Esophagus squamous epithelium (tissue), 5 donors: ENCODE measurements at regions not wholly inside any gene's neighbourhood (a gene's known extent, or its start where the extent isn't known, plus 50 kb on each side); places are given as distances from the start of the nearest gene placed in this dataset.

ENCODE experiments used
- DNase-seq: peaks from one replicate; lab custom pipeline; 2025; lab: John Stamatoyannopoulos, UW
- H3K27ac ChIP-seq, 4 donors: fragments of 200-600 bp; sonication (generic); one replicate each; pipeline ENCODE4 v1.5.1; 2016 to 2019; ENCODE audit warnings: mild to moderate bottlenecking in 1 of 4
- H3K27me3 ChIP-seq, 4 donors: fragments of 200-600 bp; sonication (generic); 1 replicate in 3 of 4; 2 replicates in 1 of 4; pipeline versions ENCODE4 v1.5.1 to v1.6.0; 2017 to 2021; ENCODE audit warnings: antibody characterized with exemption in 1 of 4
- H3K36me3 ChIP-seq, 3 donors: fragments of 200-600 bp; sonication (generic); one replicate each; pipeline ENCODE4 v1.5.1; 2016 to 2019
- H3K4me1 ChIP-seq, 3 donors: fragments of 200-600 bp; sonication (generic); one replicate each; pipeline ENCODE4 v1.5.1; 2017 to 2019
- H3K4me3 ChIP-seq, 4 donors: fragments of 200-600 bp; sonication (generic); 1 replicate in 3 of 4; 2 replicates in 1 of 4; pipeline ENCODE4 v1.5.1; 2016 to 2019; ENCODE audit warnings: mild to moderate bottlenecking in 2 of 4, moderate library complexity in 1 of 4
- H3K9me3 ChIP-seq, 3 donors: fragments of 200-600 bp; sonication (generic); one replicate each; pipeline ENCODE4 v1.5.1; 2016 to 2019
- CTCF ChIP-seq, 6 experiments: fragments of 450-650 bp in 4 of 6; fragments of 200-600 bp in 2 of 6; sonication (generic) in 2 of 6; IDR thresholded peaks; one replicate each; pipeline ENCODE4 v1.5.1; 2016 to 2019; ENCODE audit warnings: antibody characterized with exemption in 6 of 6, mild to moderate bottlenecking in 4 of 6, moderate library complexity in 4 of 6
- POLR2A ChIP-seq, 4 donors: fragments of 450-650 bp; IDR thresholded peaks; one replicate each; pipeline ENCODE4 v1.6.1; 2017; ENCODE audit warnings: antibody characterized with exemption in 4 of 4, mild to moderate bottlenecking in 4 of 4, moderate library complexity in 3 of 4
- WGBS, 2 donors: methylation state at CpG; one replicate each; pipeline ENCODE4 v1.1.5; 2018; 5-methylcytosine and 5-hydroxymethylcytosine counted together
- intact Hi-C: fragments of 100-400 bp; cut with DNase I; formaldehyde crosslinking; loops from one replicate; pipeline ENCODE4 v1.15.0; 2022
- donor health status: DM: yes; HTN: yes; CAD: no.

GRCh38 chr12:41683513-41684240, 461.0 kb downstream of the GXYLT1 start:
- Histone ChIP-seq H3K36me3 (no peaks in the 10 kb centered on the region), H3K9me3 (no peaks in the 10 kb centered on the region), H3K27me3 (no peaks in the 10 kb centered on the region), H3K27ac (no peak overlapping the region), H3K4me1 (no peaks in the 10 kb centered on the region), H3K4me3 (no peak overlapping the region)
- intact Hi-C loops: no loop called here
- no peak for TF ChIP-seq CTCF (IDR thresholded peaks at IDR 0.05)
- TF ChIP-seq POLR2A (IDR thresholded peaks at IDR 0.05): no peak
- WGBS, 2 donors: 25 to 35% methylated on average over 4 of the region's 4 CpGs
- no peak for DNase-seq

- intact Hi-C loops: no loop called here
- Histone ChIP-seq H3K27me3 (no peaks in the 10 kb centered on the region), H3K27ac (no peak overlapping the region), H3K4me1 (no peaks in the 10 kb centered on the region), H3K4me3 (no peak overlapping the region), H3K36me3 (no peaks in the 10 kb centered on the region), H3K9me3 (no peaks in the 10 kb centered on the region)
- TF ChIP-seq CTCF (IDR thresholded peaks at IDR 0.05) (no peak), POLR2A (IDR thresholded peaks at IDR 0.05) (no peak)
- DNase-seq: no peak
- 75 to 79% methylated on average over 2 of the region's 2 CpGs for WGBS, 2 donors
Measured at GRCh38 chr12:41683023-41683422, 461.7 kb downstream of the GXYLT1 start.

- Histone ChIP-seq H3K36me3 (no peaks in the 10 kb centered on the region), H3K4me1 (no peaks in the 10 kb centered on the region), H3K27ac (no peak overlapping the region), H3K9me3 (no peaks in the 10 kb centered on the region), H3K27me3 (no peaks in the 10 kb centered on the region), H3K4me3 (no peak overlapping the region)
- DNase-seq: no peak
- intact Hi-C loops: no loop called here
- 41 to 43% methylated on average over 3 of the region's 3 CpGs for WGBS, 2 donors
- TF ChIP-seq POLR2A (IDR thresholded peaks at IDR 0.05) (no peak), CTCF (IDR thresholded peaks at IDR 0.05) (no peak)
Measured at GRCh38 chr12:41681898-41682297, 462.8 kb downstream of the GXYLT1 start.

- H3K4me3 ChIP-seq: no peak overlapping the region
- intact Hi-C loops: no loop called here
- TF ChIP-seq POLR2A (IDR thresholded peaks at IDR 0.05) (no peak), CTCF (IDR thresholded peaks at IDR 0.05) (no peak)
- H3K27me3 ChIP-seq: no peaks in the 10 kb centered on the region
- 73 to 92% methylated on average over 1 of the region's 1 CpG for WGBS, 2 donors
- no peaks in the 10 kb centered on the region for H3K36me3 ChIP-seq
- H3K27ac ChIP-seq: no peak overlapping the region
- H3K9me3 ChIP-seq: no peaks in the 10 kb centered on the region
- DNase-seq: no peak
- H3K4me1 ChIP-seq: no peaks in the 10 kb centered on the region
Measured at GRCh38 chr12:41680155-41680554, 464.5 kb downstream of the GXYLT1 start.

DNA sequence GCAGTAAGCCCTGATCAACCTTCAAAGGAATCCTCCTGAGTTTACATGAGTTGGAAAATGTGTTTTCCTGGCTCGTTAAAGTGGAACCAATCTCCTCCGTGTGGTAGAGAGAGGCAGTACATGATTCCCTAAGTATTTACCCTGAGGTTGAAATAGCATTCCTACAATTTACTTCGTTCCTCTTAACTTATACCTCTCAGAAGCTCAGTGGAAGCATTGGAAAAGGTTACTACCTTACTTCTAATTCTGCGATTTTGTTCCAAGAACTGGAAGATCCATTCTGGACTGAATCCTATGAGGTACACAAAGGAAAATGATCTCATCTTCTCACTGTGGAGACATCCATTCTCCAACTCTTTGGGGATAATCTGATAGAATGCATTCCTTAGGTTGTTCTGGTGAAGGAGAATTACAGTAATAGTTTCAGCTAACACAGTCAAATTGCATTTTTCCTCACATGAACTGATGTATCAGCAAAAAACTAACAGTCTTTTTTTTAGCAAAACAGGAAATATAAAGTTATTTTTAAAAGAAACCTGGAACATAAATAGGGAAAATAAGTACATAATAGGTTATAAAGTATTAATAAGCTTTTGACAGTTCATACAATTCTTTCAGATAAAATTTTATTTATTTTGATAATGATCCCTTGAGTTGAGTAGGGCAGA, 475.6 kb downstream of the PDZRN4 start:
- no peak for DNase-seq
- Histone ChIP-seq H3K27me3 (no peaks in the 10 kb centered on the region), H3K36me3 (no peaks in the 10 kb centered on the region), H3K27ac (no peak overlapping the region), H3K9me3 (no peaks in the 10 kb centered on the region), H3K4me1 (no peaks in the 10 kb centered on the region), H3K4me3 (no peak overlapping the region)
- intact Hi-C loops: no loop called here
- 20 to 24% methylated on average over 4 of the region's 4 CpGs for WGBS, 2 donors
- TF ChIP-seq CTCF (IDR thresholded peaks at IDR 0.05) (peak in 4 of 6 experiments; percentile 11 to 38 (median 22)), POLR2A (IDR thresholded peaks at IDR 0.05) (no peak)
